ENCODE measurements at regions not wholly inside any gene's neighbourhood (a gene's known extent, or its start where the extent isn't known, plus 50 kb on each side); places are given as distances from the start of the nearest gene placed in this dataset.

DNA sequence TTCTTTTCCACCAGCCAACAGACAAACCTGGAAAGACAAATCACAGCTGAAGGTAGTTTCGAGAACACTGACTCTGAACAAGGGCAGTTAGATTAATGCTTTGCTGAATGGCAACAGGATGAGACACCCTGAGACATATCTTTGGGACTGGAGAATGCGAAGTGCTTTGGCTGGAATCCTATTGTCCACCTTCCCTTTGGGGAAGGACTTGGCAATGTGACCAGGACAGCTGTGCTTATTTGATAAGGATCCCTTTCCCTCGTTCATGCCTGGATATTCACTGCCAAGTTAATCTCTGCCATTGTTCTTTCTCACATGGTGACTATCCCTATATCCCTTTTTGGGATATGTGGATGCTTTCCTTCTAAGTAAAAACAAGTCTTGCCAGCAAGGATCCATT lies 537.1 kb upstream of the SEL1L start:
- TF ChIP-seq POLR2A (IDR thresholded peaks at IDR 0.05; ENCODE audit: low read depth, low read length) = no peak
- TF ChIP-seq POLR2AphosphoS5 (IDR thresholded peaks at IDR 0.05; ENCODE audit: low read depth, low read length) = no peak
- TF ChIP-seq TAF1 (IDR thresholded peaks at IDR 0.05; ENCODE audit: borderline replicate concordance, low read depth, low read length) = no peak
